GM12874 (cell line): ENCODE measurements at regions not wholly inside any gene's neighbourhood (a gene's known extent, or its start where the extent isn't known, plus 50 kb on each side); places are given as distances from the start of the nearest gene placed in this dataset.

Source experiments
- CTCF ChIP-seq: IDR thresholded peaks from 2 replicates; pipeline ENCODE4 v1.5.1; 2011; ENCODE audit warnings: low read depth, mild to moderate bottlenecking, control low read depth, low read length, moderate library complexity; ENCODE audit not compliant: insufficient read depth

- no peak for TF ChIP-seq CTCF
These were observed 442.6 kb upstream of the PROK2 start for GRCh38 chr3:72227486-72228070.

- no peak for TF ChIP-seq CTCF
These were observed 440.0 kb upstream of the PROK2 start for GRCh38 chr3:72224804-72225509.

- no peak for TF ChIP-seq CTCF
These were observed 438.7 kb upstream of the PROK2 start for GRCh38 chr3:72223628-72224027.

GRCh38 chr3:72223116-72223515 is 438.2 kb upstream of the PROK2 start:
- TF ChIP-seq CTCF, result no peak

- no peak for TF ChIP-seq CTCF
These were observed 437.5 kb upstream of the PROK2 start for GRCh38 chr3:72222410-72222809.

- TF ChIP-seq CTCF, result no peak
These were observed 436.0 kb upstream of the PROK2 start for GRCh38 chr3:72220946-72221345.

GRCh38 chr3:72219752-72220151 is 434.8 kb upstream of the PROK2 start:
- no peak for TF ChIP-seq CTCF

GRCh38 chr3:72217570-72217969 is 432.6 kb upstream of the PROK2 start:
- TF ChIP-seq CTCF, result no peak
